Tibial nerve (tissue), 4 donors: ENCODE measurements at regions not wholly inside any gene's neighbourhood (a gene's known extent, or its start where the extent isn't known, plus 50 kb on each side); places are given as distances from the start of the nearest gene placed in this dataset.

Experiments used
- DNase-seq, 2 donors: peaks; one replicate each; pipeline ENCODE4 v3.0.0-alpha.2; 2019; ENCODE audit warnings: low spot score in 2 of 2
- H3K27ac ChIP-seq, 4 donors: fragments of 200-600 bp; sonication (generic) in 3 of 4; one replicate each; pipeline ENCODE4 v1.5.1; 2017 to 2019; ENCODE audit warnings: mild to moderate bottlenecking in 1 of 4
- H3K27me3 ChIP-seq, 2 donors: fragments of 200-600 bp; sonication (generic) in 1 of 2; one replicate each; pipeline versions ENCODE4 v1.5.1 to v1.6.0; 2017 to 2019
- H3K36me3 ChIP-seq, 3 donors: fragments of 200-600 bp; sonication (generic); one replicate each; pipeline ENCODE4 v1.5.1; 2018 to 2019
- H3K4me1 ChIP-seq, 4 donors: fragments of 200-600 bp; sonication (generic) in 3 of 4; one replicate each; pipeline ENCODE4 v1.5.1; 2017 to 2019
- H3K4me3 ChIP-seq, 4 donors: fragments of 200-600 bp; sonication (generic) in 3 of 4; one replicate each; pipeline ENCODE4 v1.5.1; 2017 to 2019; ENCODE audit warnings: mild to moderate bottlenecking in 1 of 4, moderate library complexity in 1 of 4
- H3K9me3 ChIP-seq, 4 donors: fragments of 200-600 bp; sonication (generic) in 3 of 4; one replicate each; pipeline ENCODE4 v1.5.1; 2017 to 2019
- EP300 ChIP-seq, 2 donors: sonication (generic); formaldehyde crosslinking; IDR thresholded peaks; one replicate each; pipeline ENCODE4 v1.6.1; 2017; ENCODE audit warnings: antibody characterized with exemption in 2 of 2, mild to moderate bottlenecking in 1 of 2
- POLR2A ChIP-seq, 2 donors: fragments of 450-650 bp; IDR thresholded peaks; one replicate each; pipeline ENCODE4 v1.6.1; 2017; ENCODE audit warnings: antibody characterized with exemption in 2 of 2, mild to moderate bottlenecking in 2 of 2, moderate library complexity in 2 of 2
- WGBS, 2 donors: methylation state at CpG; one replicate each; pipeline ENCODE4 v1.1.5; 2018; 5-methylcytosine and 5-hydroxymethylcytosine counted together
- TF ChIP-seq, protein P1 (sequence below), 5 experiments: fragments of 200-600 bp in 3 of 5; fragments of 450-650 bp in 2 of 5; sonication (generic) in 3 of 5; IDR thresholded peaks; one replicate each; pipeline ENCODE4 v1.5.1; 2016 to 2019; ENCODE audit warnings: antibody characterized with exemption in 5 of 5, mild to moderate bottlenecking in 3 of 5, moderate library complexity in 2 of 5

- no peaks in the 10 kb centered on the region for H3K4me1 ChIP-seq
- no peaks in the 10 kb centered on the region for H3K36me3 ChIP-seq
- WGBS, 2 donors: 72 to 75% methylated on average over 2 of the region's 2 CpGs
- no peak overlapping the region for H3K4me3 ChIP-seq
- DNase-seq: no peak
- H3K27ac ChIP-seq: no peak overlapping the region
- TF ChIP-seq EP300 (IDR thresholded peaks at IDR 0.05): no peak
- TF ChIP-seq, protein P1, sequence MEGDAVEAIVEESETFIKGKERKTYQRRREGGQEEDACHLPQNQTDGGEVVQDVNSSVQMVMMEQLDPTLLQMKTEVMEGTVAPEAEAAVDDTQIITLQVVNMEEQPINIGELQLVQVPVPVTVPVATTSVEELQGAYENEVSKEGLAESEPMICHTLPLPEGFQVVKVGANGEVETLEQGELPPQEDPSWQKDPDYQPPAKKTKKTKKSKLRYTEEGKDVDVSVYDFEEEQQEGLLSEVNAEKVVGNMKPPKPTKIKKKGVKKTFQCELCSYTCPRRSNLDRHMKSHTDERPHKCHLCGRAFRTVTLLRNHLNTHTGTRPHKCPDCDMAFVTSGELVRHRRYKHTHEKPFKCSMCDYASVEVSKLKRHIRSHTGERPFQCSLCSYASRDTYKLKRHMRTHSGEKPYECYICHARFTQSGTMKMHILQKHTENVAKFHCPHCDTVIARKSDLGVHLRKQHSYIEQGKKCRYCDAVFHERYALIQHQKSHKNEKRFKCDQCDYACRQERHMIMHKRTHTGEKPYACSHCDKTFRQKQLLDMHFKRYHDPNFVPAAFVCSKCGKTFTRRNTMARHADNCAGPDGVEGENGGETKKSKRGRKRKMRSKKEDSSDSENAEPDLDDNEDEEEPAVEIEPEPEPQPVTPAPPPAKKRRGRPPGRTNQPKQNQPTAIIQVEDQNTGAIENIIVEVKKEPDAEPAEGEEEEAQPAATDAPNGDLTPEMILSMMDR (IDR thresholded peaks at IDR 0.05): no peak
- TF ChIP-seq POLR2A (IDR thresholded peaks at IDR 0.05): no peak
- no peaks in the 10 kb centered on the region for H3K27me3 ChIP-seq
- no peaks in the 10 kb centered on the region for H3K9me3 ChIP-seq
Measured at GRCh38 chr6:114863610-114864009, 520.8 kb upstream of the HS3ST5 start.

GRCh38 chr6:114862819-114863218 lies 520.0 kb upstream of the HS3ST5 start:
- Histone ChIP-seq H3K4me1 (no peaks in the 10 kb centered on the region), H3K4me3 (no peak overlapping the region), H3K36me3 (no peaks in the 10 kb centered on the region), H3K9me3 (no peaks in the 10 kb centered on the region), H3K27ac (no peak overlapping the region), H3K27me3 (no peaks in the 10 kb centered on the region)
- 66 to 74% methylated on average over 2 of the region's 2 CpGs for WGBS, 2 donors
- no peak for DNase-seq
- TF ChIP-seq EP300 (IDR thresholded peaks at IDR 0.05) (no peak), POLR2A (IDR thresholded peaks at IDR 0.05) (no peak)
- TF ChIP-seq, protein P1 (IDR thresholded peaks at IDR 0.05): no peak

DNA sequence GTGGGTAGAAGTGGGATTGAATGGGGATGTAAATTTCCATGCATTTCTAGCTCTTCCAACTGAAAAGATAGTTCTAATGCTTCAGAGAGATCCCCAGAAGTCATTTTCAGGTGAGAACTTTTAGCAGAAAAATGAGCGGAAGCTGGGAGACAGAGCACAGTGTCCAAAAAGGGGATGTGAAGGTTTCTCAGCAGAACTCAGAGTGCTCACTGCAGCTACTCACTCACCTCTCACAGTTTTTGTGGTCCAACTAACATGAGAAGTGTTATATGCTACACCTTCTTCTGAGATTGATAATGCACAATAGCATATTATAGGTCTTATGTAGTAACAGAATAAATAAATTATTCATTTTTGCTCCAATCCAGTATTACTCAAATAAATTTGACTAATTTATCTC lies 519.2 kb upstream of the HS3ST5 start:
- Histone ChIP-seq H3K4me1 (no peaks in the 10 kb centered on the region), H3K27me3 (no peaks in the 10 kb centered on the region), H3K4me3 (no peak overlapping the region), H3K9me3 (no peaks in the 10 kb centered on the region), H3K27ac (no peak overlapping the region), H3K36me3 (no peaks in the 10 kb centered on the region)
- 43 to 97% methylated on average over 1 of the region's 1 CpG for WGBS, 2 donors
- DNase-seq: no peak
- TF ChIP-seq EP300 (IDR thresholded peaks at IDR 0.05) (no peak), POLR2A (IDR thresholded peaks at IDR 0.05) (no peak)
- TF ChIP-seq, protein P1 (IDR thresholded peaks at IDR 0.05): no peak

- TF ChIP-seq, protein P1 (IDR thresholded peaks at IDR 0.05): no peak
- TF ChIP-seq POLR2A (IDR thresholded peaks at IDR 0.05): no peak
- 79 to 95% methylated on average over 1 of the region's 1 CpG for WGBS, 2 donors
- no peaks in the 10 kb centered on the region for H3K27me3 ChIP-seq
- no peak for DNase-seq
- no peak overlapping the region for H3K27ac ChIP-seq
- no peaks in the 10 kb centered on the region for H3K4me1 ChIP-seq
- no peaks in the 10 kb centered on the region for H3K36me3 ChIP-seq
- peaks cover 0 to 12% (median 0%) of the 10 kb centered on the region in 4 donors for H3K9me3 ChIP-seq
- H3K4me3 ChIP-seq: no peak overlapping the region
Measured at GRCh38 chr6:114844359-114844758, 501.5 kb upstream of the HS3ST5 start.

GRCh38 chr6:114839019-114839418 lies 496.2 kb upstream of the HS3ST5 start:
- H3K4me3 ChIP-seq: no peak overlapping the region
- no peak overlapping the region for H3K27ac ChIP-seq
- TF ChIP-seq EP300 (IDR thresholded peaks at IDR 0.05): no peak
- TF ChIP-seq, protein P1 (IDR thresholded peaks at IDR 0.05): no peak
- TF ChIP-seq POLR2A (IDR thresholded peaks at IDR 0.05): no peak
- no peaks in the 10 kb centered on the region for H3K9me3 ChIP-seq
- DNase-seq: no peak
- no peaks in the 10 kb centered on the region for H3K27me3 ChIP-seq
- H3K36me3 ChIP-seq: no peaks in the 10 kb centered on the region
- no peaks in the 10 kb centered on the region for H3K4me1 ChIP-seq
- 81 to 91% methylated on average over 2 of the region's 2 CpGs for WGBS, 2 donors
